Adrenal gland (tissue), 5 donors: ENCODE measurements at regions not wholly inside any gene's neighbourhood (a gene's known extent, or its start where the extent isn't known, plus 50 kb on each side); places are given as distances from the start of the nearest gene placed in this dataset.

Experiments used
- POLR2A ChIP-seq, 2 donors: fragments of 450-650 bp; IDR thresholded peaks; one replicate each; pipeline ENCODE4 v1.6.1; 2017; ENCODE audit warnings: antibody characterized with exemption in 2 of 2, mild to moderate bottlenecking in 2 of 2, moderate library complexity in 1 of 2
- TF ChIP-seq, protein P1 (sequence below), 6 experiments: fragments of 450-650 bp in 4 of 6; fragments of 200-600 bp in 2 of 6; sonication (generic) in 1 of 6; IDR thresholded peaks; 1 replicate in 5 of 6; 2 replicates in 1 of 6; pipeline versions ENCODE4 v1.5.1 to v1.8.0; 2016 to 2021; ENCODE audit warnings: antibody characterized with exemption in 6 of 6, mild to moderate bottlenecking in 2 of 6, moderate library complexity in 1 of 6
- donor health status: DM: no; HTN: no; CAD: no.

DNA sequence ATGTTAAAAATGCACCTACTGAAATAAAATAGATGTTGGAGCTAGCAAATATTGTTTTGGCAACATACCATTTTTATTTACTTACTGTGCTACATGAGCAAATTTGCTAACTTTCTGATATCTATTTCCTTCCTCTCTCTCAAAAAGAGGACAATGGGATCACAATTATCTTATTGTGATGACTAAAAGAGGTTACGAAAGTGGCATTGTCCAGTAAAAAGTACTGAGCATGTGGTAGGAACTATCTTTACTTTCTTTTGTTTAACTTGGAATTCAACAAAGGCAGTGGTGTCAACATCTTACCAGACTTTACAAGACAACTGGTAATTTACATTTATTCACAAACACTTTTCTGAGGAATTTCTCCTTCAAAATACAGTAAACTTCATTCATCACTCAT is 1542.6 kb upstream of the CDH8 start:
- TF ChIP-seq, protein P1, sequence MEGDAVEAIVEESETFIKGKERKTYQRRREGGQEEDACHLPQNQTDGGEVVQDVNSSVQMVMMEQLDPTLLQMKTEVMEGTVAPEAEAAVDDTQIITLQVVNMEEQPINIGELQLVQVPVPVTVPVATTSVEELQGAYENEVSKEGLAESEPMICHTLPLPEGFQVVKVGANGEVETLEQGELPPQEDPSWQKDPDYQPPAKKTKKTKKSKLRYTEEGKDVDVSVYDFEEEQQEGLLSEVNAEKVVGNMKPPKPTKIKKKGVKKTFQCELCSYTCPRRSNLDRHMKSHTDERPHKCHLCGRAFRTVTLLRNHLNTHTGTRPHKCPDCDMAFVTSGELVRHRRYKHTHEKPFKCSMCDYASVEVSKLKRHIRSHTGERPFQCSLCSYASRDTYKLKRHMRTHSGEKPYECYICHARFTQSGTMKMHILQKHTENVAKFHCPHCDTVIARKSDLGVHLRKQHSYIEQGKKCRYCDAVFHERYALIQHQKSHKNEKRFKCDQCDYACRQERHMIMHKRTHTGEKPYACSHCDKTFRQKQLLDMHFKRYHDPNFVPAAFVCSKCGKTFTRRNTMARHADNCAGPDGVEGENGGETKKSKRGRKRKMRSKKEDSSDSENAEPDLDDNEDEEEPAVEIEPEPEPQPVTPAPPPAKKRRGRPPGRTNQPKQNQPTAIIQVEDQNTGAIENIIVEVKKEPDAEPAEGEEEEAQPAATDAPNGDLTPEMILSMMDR (IDR thresholded peaks at IDR 0.05), result no peak
- no peak for TF ChIP-seq POLR2A (IDR thresholded peaks at IDR 0.05)
